Body of pancreas (tissue), 4 donors: ENCODE measurements at regions not wholly inside any gene's neighbourhood (a gene's known extent, or its start where the extent isn't known, plus 50 kb on each side); places are given as distances from the start of the nearest gene placed in this dataset.

ENCODE experiments used
- POLR2A ChIP-seq, 3 donors: fragments of 450-650 bp; IDR thresholded peaks; one replicate each; pipeline ENCODE4 v1.6.1; 2016; ENCODE audit warnings: antibody characterized with exemption in 3 of 3, mild to moderate bottlenecking in 2 of 3
- TF ChIP-seq, protein P1 (sequence below), 7 experiments: fragments of 450-650 bp in 4 of 7; fragments of 200-600 bp in 3 of 7; sonication (generic) in 3 of 7; IDR thresholded peaks; one replicate each; pipeline ENCODE4 v1.5.1; 2016 to 2019; ENCODE audit warnings: antibody characterized with exemption in 7 of 7

DNA sequence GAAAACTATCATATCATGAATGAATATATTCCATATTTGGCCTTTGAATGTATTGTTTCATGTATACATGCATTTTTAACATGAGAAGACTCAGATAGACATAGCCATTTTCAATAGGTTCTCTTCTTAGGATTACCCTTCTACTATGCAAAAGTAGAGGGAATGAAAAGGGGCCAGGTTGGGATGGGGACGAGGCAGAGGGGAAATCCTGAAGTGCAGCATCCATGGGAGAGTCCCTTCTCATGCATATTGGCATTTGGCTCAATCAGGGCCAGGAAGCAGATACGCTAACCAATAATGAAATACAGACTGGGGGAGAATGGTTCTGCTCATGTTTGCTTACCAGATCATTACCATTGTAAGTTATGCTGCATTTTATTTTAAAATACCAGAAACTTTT is 475.8 kb downstream of the STK39 start:
- TF ChIP-seq POLR2A (IDR thresholded peaks at IDR 0.05), result no peak
- TF ChIP-seq, protein P1, sequence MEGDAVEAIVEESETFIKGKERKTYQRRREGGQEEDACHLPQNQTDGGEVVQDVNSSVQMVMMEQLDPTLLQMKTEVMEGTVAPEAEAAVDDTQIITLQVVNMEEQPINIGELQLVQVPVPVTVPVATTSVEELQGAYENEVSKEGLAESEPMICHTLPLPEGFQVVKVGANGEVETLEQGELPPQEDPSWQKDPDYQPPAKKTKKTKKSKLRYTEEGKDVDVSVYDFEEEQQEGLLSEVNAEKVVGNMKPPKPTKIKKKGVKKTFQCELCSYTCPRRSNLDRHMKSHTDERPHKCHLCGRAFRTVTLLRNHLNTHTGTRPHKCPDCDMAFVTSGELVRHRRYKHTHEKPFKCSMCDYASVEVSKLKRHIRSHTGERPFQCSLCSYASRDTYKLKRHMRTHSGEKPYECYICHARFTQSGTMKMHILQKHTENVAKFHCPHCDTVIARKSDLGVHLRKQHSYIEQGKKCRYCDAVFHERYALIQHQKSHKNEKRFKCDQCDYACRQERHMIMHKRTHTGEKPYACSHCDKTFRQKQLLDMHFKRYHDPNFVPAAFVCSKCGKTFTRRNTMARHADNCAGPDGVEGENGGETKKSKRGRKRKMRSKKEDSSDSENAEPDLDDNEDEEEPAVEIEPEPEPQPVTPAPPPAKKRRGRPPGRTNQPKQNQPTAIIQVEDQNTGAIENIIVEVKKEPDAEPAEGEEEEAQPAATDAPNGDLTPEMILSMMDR (IDR thresholded peaks at IDR 0.05), result no peak
